GM12875 (cell line): ENCODE measurements at regions not wholly inside any gene's neighbourhood (a gene's known extent, or its start where the extent isn't known, plus 50 kb on each side); places are given as distances from the start of the nearest gene placed in this dataset.

Source experiments
- H3K4me3 ChIP-seq: one replicate; pipeline ENCODE4 v1.5.1; 2011; ENCODE audit warnings: low read depth, low read length, control low read depth
- TF ChIP-seq, protein P1 (sequence below): IDR thresholded peaks from 2 replicates; pipeline ENCODE4 v1.5.1; 2011; ENCODE audit warnings: low read depth, mild to moderate bottlenecking, control low read depth, inconsistent platforms, low read length, moderate library complexity, borderline replicate concordance; ENCODE audit not compliant: insufficient read depth

DNA sequence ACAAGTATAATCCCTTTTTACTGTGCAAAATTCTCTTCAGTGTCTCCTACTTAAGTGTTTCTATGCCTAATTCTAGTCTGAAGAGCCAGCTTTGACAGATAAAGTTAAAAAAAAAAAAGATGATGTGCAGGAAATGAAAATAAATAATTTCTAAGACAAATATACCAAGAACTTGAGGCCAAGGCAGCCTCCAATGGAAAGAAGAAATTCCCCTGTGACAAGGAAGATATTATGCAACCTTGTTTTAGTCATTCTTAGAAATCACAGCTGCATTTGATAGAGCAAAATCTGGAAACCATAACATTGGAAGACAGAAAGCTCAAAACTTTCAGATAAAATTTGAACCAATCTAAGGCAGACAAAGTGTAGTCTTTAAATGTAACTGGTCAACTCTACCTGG, 375.9 kb upstream of the TLE4 start:
- H3K4me3 ChIP-seq: no peak overlapping the region
- TF ChIP-seq, protein P1, sequence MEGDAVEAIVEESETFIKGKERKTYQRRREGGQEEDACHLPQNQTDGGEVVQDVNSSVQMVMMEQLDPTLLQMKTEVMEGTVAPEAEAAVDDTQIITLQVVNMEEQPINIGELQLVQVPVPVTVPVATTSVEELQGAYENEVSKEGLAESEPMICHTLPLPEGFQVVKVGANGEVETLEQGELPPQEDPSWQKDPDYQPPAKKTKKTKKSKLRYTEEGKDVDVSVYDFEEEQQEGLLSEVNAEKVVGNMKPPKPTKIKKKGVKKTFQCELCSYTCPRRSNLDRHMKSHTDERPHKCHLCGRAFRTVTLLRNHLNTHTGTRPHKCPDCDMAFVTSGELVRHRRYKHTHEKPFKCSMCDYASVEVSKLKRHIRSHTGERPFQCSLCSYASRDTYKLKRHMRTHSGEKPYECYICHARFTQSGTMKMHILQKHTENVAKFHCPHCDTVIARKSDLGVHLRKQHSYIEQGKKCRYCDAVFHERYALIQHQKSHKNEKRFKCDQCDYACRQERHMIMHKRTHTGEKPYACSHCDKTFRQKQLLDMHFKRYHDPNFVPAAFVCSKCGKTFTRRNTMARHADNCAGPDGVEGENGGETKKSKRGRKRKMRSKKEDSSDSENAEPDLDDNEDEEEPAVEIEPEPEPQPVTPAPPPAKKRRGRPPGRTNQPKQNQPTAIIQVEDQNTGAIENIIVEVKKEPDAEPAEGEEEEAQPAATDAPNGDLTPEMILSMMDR: no peak

DNA sequence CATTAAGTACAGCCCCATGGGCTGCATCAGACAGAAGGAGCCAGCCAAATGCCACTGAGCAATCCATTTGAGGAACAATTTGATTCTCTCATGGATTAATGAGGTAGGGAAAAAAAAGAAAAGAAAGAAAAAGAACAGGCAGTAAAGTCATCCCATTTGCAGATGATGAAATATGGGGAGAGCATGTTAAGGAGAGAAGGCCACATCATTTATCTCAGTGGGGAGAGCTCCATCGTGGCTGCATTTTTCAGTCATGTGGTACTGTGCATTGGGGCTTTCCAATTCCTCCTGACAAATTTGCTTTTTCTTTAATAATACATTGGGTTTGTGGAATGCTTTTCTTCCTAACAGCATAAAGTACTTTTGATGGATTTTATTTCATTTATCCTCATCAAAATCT, 375.2 kb upstream of the TLE4 start:
- TF ChIP-seq, protein P1: no peak
- no peak overlapping the region for H3K4me3 ChIP-seq

DNA sequence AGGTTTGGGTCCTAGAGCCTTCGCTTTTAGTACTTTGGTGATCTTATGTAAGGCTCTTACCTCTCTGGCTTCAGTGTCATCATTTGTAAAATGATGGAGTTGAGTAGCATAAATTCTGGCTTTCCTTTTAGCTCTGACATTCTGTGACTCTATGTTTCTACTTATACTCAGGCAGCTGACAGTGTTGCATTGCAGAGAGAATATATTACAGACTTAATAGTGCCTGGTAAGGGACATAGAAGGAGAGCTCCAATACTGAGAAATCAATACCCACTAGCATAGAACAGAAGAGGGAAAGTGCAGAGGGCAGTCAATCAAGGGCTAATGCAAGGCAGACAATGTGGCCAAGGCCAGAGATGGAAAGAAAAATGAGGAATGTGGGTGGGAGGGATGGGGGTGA, 371.4 kb upstream of the TLE4 start:
- no peak overlapping the region for H3K4me3 ChIP-seq
- TF ChIP-seq, protein P1: no peak

DNA sequence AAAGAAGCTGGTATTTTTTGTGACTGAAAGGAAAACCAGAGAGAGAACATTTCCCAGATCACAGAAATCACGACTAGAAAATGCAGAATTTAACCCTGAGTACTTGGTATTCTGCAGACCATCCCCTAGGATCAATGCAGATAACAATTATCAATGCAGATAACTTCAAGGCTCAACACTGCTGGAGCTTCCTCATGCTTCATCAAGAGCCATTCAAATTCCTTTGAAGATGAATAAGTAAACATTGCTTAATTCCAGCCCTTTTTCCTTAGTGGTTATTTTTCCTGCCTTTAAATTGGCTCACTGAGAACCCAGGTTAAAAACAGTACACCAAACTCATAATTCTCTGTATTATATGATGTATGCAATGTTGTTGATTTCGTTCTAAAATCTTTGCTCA, 370.1 kb upstream of the TLE4 start:
- TF ChIP-seq, protein P1: no peak
- H3K4me3 ChIP-seq: no peak overlapping the region

DNA sequence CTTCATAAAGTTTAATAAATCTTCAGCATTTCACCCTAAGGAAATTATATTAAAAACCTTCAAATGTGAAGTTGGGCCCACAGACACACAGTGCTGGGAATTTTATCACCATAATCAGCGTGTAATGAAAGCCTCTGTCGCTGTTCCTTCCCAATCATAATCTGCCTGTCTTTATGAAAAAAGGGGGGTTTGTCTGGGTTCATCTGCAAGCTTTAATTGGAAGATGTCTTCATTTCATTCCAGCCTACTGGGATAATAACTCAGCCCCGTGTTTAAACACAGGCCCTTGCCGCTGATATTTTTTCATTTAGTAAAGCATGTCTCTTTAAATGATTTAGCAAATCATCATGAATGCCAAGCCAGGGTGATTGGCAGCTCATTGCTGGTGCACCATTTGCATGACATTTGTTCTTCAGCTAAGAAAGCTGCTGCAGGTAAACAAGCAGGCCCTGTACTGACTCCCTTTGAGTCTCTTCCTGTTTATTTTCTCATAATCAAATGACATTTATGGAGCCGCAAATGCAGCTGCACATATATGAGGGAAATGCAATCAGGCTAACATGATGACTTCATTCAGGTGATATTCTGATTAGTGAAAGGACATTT, 362.9 kb upstream of the TLE4 start:
- no peak overlapping the region for H3K4me3 ChIP-seq
- TF ChIP-seq, protein P1: no peak

DNA sequence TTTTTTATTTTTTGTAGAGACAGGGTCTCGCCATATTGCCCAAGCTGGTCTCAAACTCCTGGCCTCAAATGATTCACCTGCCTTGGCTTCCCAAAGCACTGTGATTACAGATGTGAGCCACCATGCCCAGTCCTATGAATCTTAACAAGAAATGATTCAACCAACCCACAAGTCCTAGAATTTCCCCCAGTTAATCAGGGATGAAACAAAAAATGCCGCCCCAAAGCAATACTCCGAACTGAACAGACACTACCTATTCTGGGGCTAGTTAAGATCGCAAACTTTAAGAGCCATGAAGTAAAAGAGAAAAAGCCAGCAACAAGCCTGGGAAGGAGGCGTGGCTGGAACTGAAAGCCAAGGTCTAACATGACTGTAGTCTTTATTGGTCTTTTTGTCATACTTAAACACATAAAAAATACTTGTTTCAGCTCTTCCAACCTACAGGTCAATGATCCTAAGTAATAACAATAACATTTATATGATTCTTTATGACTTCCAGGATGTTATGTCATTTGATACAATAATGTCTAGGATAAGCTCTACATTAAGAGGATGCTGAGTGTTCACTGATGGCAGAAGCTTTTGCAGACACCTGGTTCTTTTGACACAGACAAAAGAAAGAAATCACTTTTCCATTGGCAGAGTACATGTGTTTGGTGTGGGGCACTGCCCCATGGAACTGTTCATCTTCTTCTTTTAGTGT, 361.1 kb upstream of the TLE4 start:
- H3K4me3 ChIP-seq: no peak overlapping the region
- TF ChIP-seq, protein P1: no peak
